Right atrium auricular region (tissue), 2 donors: ENCODE measurements at regions not wholly inside any gene's neighbourhood (a gene's known extent, or its start where the extent isn't known, plus 50 kb on each side); places are given as distances from the start of the nearest gene placed in this dataset.

Experiments
- DNase-seq: peaks from one replicate; pipeline ENCODE4 v3.0.0-alpha.2; 2019; ENCODE audit warnings: low spot score
- H3K27ac ChIP-seq, 2 donors: fragments of 200-600 bp; sonication (generic); 1 replicate in 1 of 2; 2 replicates in 1 of 2; pipeline ENCODE4 v1.5.1; 2016 to 2019
- H3K27me3 ChIP-seq, 2 donors: fragments of 200-600 bp; sonication (generic); one replicate each; pipeline versions ENCODE4 v1.5.1 to v1.6.0; 2017 to 2019
- H3K36me3 ChIP-seq: fragments of 200-600 bp; sonication (generic); one replicate; pipeline ENCODE4 v1.5.1; 2016
- H3K4me1 ChIP-seq, 2 donors: fragments of 200-600 bp; sonication (generic); one replicate each; pipeline versions ENCODE4 v1.5.1 to v1.6.0; 2017 to 2019
- H3K4me3 ChIP-seq, 2 donors: fragments of 200-600 bp; sonication (generic); 1 replicate in 1 of 2; 2 replicates in 1 of 2; pipeline ENCODE4 v1.5.1; 2017 to 2019; ENCODE audit warnings: mild to moderate bottlenecking in 1 of 2, moderate library complexity in 1 of 2
- H3K9me3 ChIP-seq, 2 donors: fragments of 200-600 bp; sonication (generic); one replicate each; pipeline ENCODE4 v1.5.1; 2019
- TF ChIP-seq, protein P1 (sequence below), 2 donors: fragments of 200-600 bp; sonication (generic); IDR thresholded peaks; one replicate each; pipeline ENCODE4 v1.5.1; 2019; ENCODE audit warnings: antibody characterized with exemption in 2 of 2

DNA sequence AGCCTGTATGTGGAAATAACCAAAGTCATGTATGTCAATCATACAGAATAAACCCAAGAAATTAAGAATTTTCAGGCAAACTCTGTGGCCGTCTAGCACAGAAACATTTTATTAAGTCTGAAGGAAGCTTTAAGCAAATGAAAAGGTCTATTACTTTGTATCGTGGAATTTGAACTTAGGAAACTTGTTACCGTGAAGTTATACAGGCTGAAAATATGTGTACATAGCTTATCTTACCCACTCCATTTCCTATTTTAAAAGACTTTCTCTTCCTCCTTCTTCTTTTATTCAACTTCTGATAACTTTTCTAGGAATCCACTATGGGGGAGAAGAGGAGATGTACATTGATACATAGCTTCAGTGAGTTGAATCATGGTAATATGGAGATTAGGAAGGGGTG lies 108.3 kb downstream of the AGTR2 start:
- Histone ChIP-seq H3K27ac (no peak overlapping the region), H3K27me3 (no peaks in the 10 kb centered on the region), H3K4me1 (no peaks in the 10 kb centered on the region), H3K36me3 (no peaks in the 10 kb centered on the region), H3K4me3 (no peak overlapping the region), H3K9me3 (no peaks in the 10 kb centered on the region)
- TF ChIP-seq, protein P1, sequence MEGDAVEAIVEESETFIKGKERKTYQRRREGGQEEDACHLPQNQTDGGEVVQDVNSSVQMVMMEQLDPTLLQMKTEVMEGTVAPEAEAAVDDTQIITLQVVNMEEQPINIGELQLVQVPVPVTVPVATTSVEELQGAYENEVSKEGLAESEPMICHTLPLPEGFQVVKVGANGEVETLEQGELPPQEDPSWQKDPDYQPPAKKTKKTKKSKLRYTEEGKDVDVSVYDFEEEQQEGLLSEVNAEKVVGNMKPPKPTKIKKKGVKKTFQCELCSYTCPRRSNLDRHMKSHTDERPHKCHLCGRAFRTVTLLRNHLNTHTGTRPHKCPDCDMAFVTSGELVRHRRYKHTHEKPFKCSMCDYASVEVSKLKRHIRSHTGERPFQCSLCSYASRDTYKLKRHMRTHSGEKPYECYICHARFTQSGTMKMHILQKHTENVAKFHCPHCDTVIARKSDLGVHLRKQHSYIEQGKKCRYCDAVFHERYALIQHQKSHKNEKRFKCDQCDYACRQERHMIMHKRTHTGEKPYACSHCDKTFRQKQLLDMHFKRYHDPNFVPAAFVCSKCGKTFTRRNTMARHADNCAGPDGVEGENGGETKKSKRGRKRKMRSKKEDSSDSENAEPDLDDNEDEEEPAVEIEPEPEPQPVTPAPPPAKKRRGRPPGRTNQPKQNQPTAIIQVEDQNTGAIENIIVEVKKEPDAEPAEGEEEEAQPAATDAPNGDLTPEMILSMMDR (IDR thresholded peaks at IDR 0.05), result no peak
- no peak for DNase-seq

DNA sequence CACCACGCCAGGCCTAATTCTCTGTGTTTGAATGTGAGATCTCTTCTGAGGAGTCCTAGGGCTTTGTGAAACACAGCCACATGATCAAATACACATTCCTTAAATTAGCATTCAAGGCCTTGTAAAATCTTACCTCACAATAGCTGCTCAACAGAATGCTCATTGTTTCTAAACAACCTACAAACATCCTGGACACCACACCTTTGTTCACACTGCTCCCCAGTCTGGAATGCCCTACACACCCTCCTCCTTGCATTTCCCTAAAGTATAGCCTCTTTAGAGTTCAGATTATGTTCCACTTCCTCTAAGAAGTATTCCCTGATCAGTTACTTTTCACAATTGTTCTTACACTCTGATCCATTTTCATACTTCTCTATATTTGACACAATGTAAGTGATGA lies 110.6 kb downstream of the AGTR2 start:
- Histone ChIP-seq H3K27me3 (no peaks in the 10 kb centered on the region), H3K27ac (no peak overlapping the region), H3K4me3 (no peak overlapping the region), H3K4me1 (no peaks in the 10 kb centered on the region), H3K9me3 (no peaks in the 10 kb centered on the region), H3K36me3 (no peaks in the 10 kb centered on the region)
- TF ChIP-seq, protein P1 (IDR thresholded peaks at IDR 0.05), result no peak
- DNase-seq, result no peak

DNA sequence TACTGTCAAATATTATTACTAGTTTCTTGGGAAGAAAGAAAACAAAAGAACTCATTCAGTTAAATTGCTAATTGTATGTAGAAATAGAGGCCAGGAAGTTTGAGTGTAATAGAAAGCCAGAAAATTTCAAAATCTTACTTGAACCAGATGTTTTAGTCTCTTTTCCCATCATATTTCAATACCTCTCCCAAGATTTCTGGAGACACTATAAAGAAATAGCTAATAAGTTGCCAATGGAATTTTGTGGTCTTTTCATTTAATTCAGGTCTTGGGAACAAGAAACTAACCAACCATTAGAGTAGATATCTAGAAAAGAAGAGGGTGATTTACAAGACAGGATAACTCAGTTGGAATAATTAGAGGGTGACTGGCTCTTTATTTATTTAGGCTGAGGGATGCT lies 112.2 kb downstream of the AGTR2 start:
- H3K27ac ChIP-seq, result no peak overlapping the region
- H3K9me3 ChIP-seq, result no peaks in the 10 kb centered on the region
- H3K27me3 ChIP-seq, result no peaks in the 10 kb centered on the region
- H3K4me3 ChIP-seq, result no peak overlapping the region
- TF ChIP-seq, protein P1 (IDR thresholded peaks at IDR 0.05), result no peak
- DNase-seq, result no peak
- no peaks in the 10 kb centered on the region for H3K36me3 ChIP-seq
- no peaks in the 10 kb centered on the region for H3K4me1 ChIP-seq

DNA sequence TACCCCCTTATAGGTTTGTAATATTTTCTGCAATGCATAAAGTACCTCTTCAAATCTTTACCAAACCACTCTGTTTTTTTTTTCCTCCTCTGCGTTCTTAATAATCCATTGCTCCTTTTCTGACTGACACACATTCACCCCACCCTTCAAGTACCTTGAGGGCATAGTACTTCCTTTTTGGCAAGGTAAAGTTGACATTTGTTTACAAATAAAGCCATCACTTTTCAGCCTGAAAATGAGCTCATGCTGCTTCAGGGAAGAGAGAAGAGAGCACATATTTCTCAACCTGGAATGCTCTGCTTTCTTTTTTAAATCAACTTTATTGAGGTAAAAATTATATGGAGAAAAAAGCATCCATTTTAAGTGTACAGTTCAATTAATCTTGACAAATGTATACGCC lies 113.9 kb downstream of the AGTR2 start:
- TF ChIP-seq, protein P1 (IDR thresholded peaks at IDR 0.05), result no peak
- Histone ChIP-seq H3K27me3 (no peaks in the 10 kb centered on the region), H3K36me3 (no peaks in the 10 kb centered on the region), H3K9me3 (no peaks in the 10 kb centered on the region), H3K27ac (no peak overlapping the region), H3K4me1 (no peaks in the 10 kb centered on the region), H3K4me3 (no peak overlapping the region)
- no peak for DNase-seq

DNA sequence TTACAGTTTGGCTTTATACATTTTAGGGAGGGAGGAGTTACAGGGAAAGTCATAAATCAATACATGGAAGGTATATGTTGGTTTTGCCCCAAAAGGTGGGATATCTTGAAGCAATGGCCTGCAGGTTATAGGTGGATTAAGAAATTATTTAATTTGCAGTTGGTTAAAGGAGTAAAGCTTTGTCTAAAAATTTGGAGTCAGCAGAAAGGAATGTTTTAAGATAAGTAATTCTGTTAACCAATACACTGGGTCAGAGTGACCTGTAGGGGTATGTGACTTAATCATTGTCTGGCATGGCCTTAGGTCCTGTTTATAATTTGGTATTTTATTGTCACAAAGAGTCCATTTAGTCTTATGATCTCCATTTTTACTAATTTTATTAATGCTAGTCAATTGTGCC lies 115.0 kb downstream of the AGTR2 start:
- H3K27ac ChIP-seq, result no peak overlapping the region
- no peak for DNase-seq
- no peak overlapping the region for H3K4me3 ChIP-seq
- no peaks in the 10 kb centered on the region for H3K9me3 ChIP-seq
- no peaks in the 10 kb centered on the region for H3K4me1 ChIP-seq
- H3K27me3 ChIP-seq, result no peaks in the 10 kb centered on the region
- TF ChIP-seq, protein P1 (IDR thresholded peaks at IDR 0.05), result no peak
- H3K36me3 ChIP-seq, result no peaks in the 10 kb centered on the region

DNA sequence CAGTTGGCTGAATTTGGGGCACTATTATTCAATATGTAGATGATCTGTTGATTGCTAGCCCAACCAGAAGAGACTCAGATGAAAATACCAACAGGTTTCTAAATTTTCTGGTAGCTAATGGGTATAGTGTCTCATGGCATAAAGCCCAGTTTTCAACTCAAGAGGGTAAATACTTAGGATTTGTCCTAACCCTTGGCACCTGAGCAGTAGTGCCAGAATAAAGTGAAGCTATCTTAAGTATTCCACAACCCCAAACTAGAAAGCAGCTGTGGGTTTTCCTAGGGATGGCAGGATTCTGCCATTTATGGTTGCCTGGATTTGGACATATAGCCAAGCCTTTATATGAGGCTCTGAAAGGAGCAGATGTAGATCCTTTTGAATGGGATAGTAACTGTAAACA lies 119.0 kb downstream of the AGTR2 start:
- Histone ChIP-seq H3K36me3 (no peaks in the 10 kb centered on the region), H3K4me1 (no peaks in the 10 kb centered on the region), H3K9me3 (no peaks in the 10 kb centered on the region), H3K27ac (no peak overlapping the region), H3K27me3 (no peaks in the 10 kb centered on the region), H3K4me3 (no peak overlapping the region)
- DNase-seq, result no peak
- TF ChIP-seq, protein P1 (IDR thresholded peaks at IDR 0.05), result no peak
